ENCODE measurements at regions not wholly inside any gene's neighbourhood (a gene's known extent, or its start where the extent isn't known, plus 50 kb on each side); places are given as distances from the start of the nearest gene placed in this dataset.
"Not testable (repeated sequence)": the region's sequence is repeated elsewhere in the genome, so short reads cannot be mapped to it uniquely, and the experiment has no call there.

GRCh38 chr12:60230056-60230455 lies 634.2 kb downstream of the SLC16A7 start:
- peaks cover 0 to 3% of the 10 kb centered on the region in 2 donors for H3K9me3 ChIP-seq (ENCODE audit: control insufficient read depth in 2 of 2, insufficient read depth in 1 of 2, low read depth in 1 of 2, low read length in 1 of 2)
- H3K27ac ChIP-seq (ENCODE audit: low read depth in 2 of 2, low read length in 1 of 2) = no peak overlapping the region
- H3K27me3 ChIP-seq (ENCODE audit: control insufficient read depth in 1 of 2, insufficient read depth in 2 of 2, low read length in 2 of 2) = no peaks in the 10 kb centered on the region
- H3K36me3 ChIP-seq (ENCODE audit: control insufficient read depth in 2 of 2, insufficient read depth in 2 of 2, low read length in 1 of 2) = no peaks in the 10 kb centered on the region
- no peaks in the 10 kb centered on the region for H3K4me1 ChIP-seq (ENCODE audit: control insufficient read depth in 2 of 2, insufficient read depth in 2 of 2, low read length in 1 of 2)
- 77% methylated on average over 4 of the region's 4 CpGs for WGBS, 2 donors
- H3K4me3 ChIP-seq (ENCODE audit: low read depth in 1 of 2, low read length in 2 of 2) = no peak overlapping the region

DNA sequence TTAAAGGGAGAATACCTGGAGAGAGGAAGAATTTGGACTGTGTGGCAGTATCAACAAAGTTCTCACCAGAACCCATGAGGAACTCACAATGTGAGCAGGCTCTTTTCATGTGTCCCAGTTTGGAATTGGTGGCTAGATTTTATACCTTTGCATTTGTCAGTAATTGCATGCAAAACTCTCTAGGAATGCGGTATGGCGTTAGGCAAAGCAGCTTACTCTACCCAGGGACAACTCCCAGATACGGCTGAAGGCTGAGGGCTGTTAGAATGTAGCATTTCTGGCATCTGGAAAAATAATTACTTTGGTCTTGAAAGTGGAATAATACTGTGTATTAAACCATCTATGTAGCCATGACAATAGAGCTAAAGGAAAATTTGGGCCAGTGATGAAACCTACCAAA lies 635.5 kb downstream of the SLC16A7 start:
- no peaks in the 10 kb centered on the region for H3K27me3 ChIP-seq (ENCODE audit: control insufficient read depth in 1 of 2, insufficient read depth in 2 of 2, low read length in 2 of 2)
- WGBS, 2 donors = 85 to 88% methylated on average over 3 of the region's 3 CpGs
- no peak overlapping the region for H3K27ac ChIP-seq (ENCODE audit: low read depth in 2 of 2, low read length in 1 of 2)
- H3K36me3 ChIP-seq (ENCODE audit: control insufficient read depth in 2 of 2, insufficient read depth in 2 of 2, low read length in 1 of 2) = no peaks in the 10 kb centered on the region
- no peak overlapping the region for H3K4me3 ChIP-seq (ENCODE audit: low read depth in 1 of 2, low read length in 2 of 2)
- H3K9me3 ChIP-seq (ENCODE audit: control insufficient read depth in 2 of 2, insufficient read depth in 1 of 2, low read depth in 1 of 2, low read length in 1 of 2) = peaks cover 3% of the 10 kb centered on the region in 2 donors
- H3K4me1 ChIP-seq (ENCODE audit: control insufficient read depth in 2 of 2, insufficient read depth in 2 of 2, low read length in 1 of 2) = no peaks in the 10 kb centered on the region

GRCh38 chr12:60231976-60232907 lies 636.4 kb downstream of the SLC16A7 start:
- Histone ChIP-seq H3K4me3 (ENCODE audit: low read depth in 1 of 2, low read length in 2 of 2) (no peak overlapping the region), H3K36me3 (ENCODE audit: control insufficient read depth in 2 of 2, insufficient read depth in 2 of 2, low read length in 1 of 2) (no peaks in the 10 kb centered on the region), H3K27ac (ENCODE audit: low read depth in 2 of 2, low read length in 1 of 2) (no peak overlapping the region), H3K4me1 (ENCODE audit: control insufficient read depth in 2 of 2, insufficient read depth in 2 of 2, low read length in 1 of 2) (no peaks in the 10 kb centered on the region), H3K27me3 (ENCODE audit: control insufficient read depth in 1 of 2, insufficient read depth in 2 of 2, low read length in 2 of 2) (no peaks in the 10 kb centered on the region), H3K9me3 (ENCODE audit: control insufficient read depth in 2 of 2, insufficient read depth in 1 of 2, low read depth in 1 of 2, low read length in 1 of 2) (peaks cover 3% of the 10 kb centered on the region in 2 donors)
- WGBS, 2 donors = 79 to 82% methylated on average over 7 of the region's 7 CpGs

- not testable (repeated sequence) for H3K27me3 ChIP-seq (ENCODE audit: control insufficient read depth in 1 of 2, insufficient read depth in 2 of 2, low read length in 2 of 2); H3K27ac ChIP-seq (ENCODE audit: low read depth in 2 of 2, low read length in 1 of 2); H3K4me1 ChIP-seq (ENCODE audit: control insufficient read depth in 2 of 2, insufficient read depth in 2 of 2, low read length in 1 of 2); H3K36me3 ChIP-seq (ENCODE audit: control insufficient read depth in 2 of 2, insufficient read depth in 2 of 2, low read length in 1 of 2); H3K4me3 ChIP-seq (ENCODE audit: low read depth in 1 of 2, low read length in 2 of 2); H3K9me3 ChIP-seq (ENCODE audit: control insufficient read depth in 2 of 2, insufficient read depth in 1 of 2, low read depth in 1 of 2, low read length in 1 of 2)
- WGBS, 2 donors = 80 to 83% methylated on average over 10 of the region's 10 CpGs
These were observed 638.9 kb downstream of the SLC16A7 start for GRCh38 chr12:60234611-60235195.

- WGBS, 2 donors = 86 to 87% methylated on average over 6 of the region's 6 CpGs
- Histone ChIP-seq H3K36me3 (ENCODE audit: control insufficient read depth in 2 of 2, insufficient read depth in 2 of 2, low read length in 1 of 2) (no peaks in the 10 kb centered on the region), H3K9me3 (ENCODE audit: control insufficient read depth in 2 of 2, insufficient read depth in 1 of 2, low read depth in 1 of 2, low read length in 1 of 2) (peaks cover 3% of the 10 kb centered on the region in 2 donors), H3K4me3 (ENCODE audit: low read depth in 1 of 2, low read length in 2 of 2) (no peak overlapping the region), H3K27me3 (ENCODE audit: control insufficient read depth in 1 of 2, insufficient read depth in 2 of 2, low read length in 2 of 2) (no peaks in the 10 kb centered on the region), H3K27ac (ENCODE audit: low read depth in 2 of 2, low read length in 1 of 2) (no peak overlapping the region), H3K4me1 (ENCODE audit: control insufficient read depth in 2 of 2, insufficient read depth in 2 of 2, low read length in 1 of 2) (no peaks in the 10 kb centered on the region)
These were observed 639.4 kb downstream of the SLC16A7 start for GRCh38 chr12:60235261-60235660.

DNA sequence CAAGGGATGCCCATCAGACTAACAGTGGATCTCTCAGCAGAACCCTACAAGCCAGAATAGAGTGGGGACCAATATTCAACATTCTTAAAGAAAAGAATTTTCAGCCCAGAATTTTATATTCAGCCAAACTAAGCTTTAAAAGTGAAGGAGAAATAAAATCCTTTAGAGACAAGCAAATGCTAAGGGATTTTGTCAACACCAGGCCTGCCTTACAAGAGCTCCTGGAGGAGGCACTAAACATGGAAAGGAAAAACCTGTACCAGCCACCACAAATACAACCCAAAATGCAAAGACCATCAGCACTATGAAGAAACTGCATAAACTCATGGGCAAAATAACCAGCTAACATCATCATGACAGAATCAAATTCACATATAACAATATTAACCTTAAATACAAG lies 640.6 kb downstream of the SLC16A7 start:
- not testable (repeated sequence) for H3K4me3 ChIP-seq (ENCODE audit: low read depth in 1 of 2, low read length in 2 of 2); H3K27me3 ChIP-seq (ENCODE audit: control insufficient read depth in 1 of 2, insufficient read depth in 2 of 2, low read length in 2 of 2); H3K4me1 ChIP-seq (ENCODE audit: control insufficient read depth in 2 of 2, insufficient read depth in 2 of 2, low read length in 1 of 2); H3K27ac ChIP-seq (ENCODE audit: low read depth in 2 of 2, low read length in 1 of 2); H3K36me3 ChIP-seq (ENCODE audit: control insufficient read depth in 2 of 2, insufficient read depth in 2 of 2, low read length in 1 of 2); H3K9me3 ChIP-seq (ENCODE audit: control insufficient read depth in 2 of 2, insufficient read depth in 1 of 2, low read depth in 1 of 2, low read length in 1 of 2)

GRCh38 chr12:60240891-60241290 lies 645.1 kb downstream of the SLC16A7 start:
- Histone ChIP-seq H3K9me3 (ENCODE audit: control insufficient read depth in 2 of 2, insufficient read depth in 1 of 2, low read depth in 1 of 2, low read length in 1 of 2) (no peaks in the 10 kb centered on the region), H3K27ac (ENCODE audit: low read depth in 2 of 2, low read length in 1 of 2) (no peak overlapping the region), H3K4me3 (ENCODE audit: low read depth in 1 of 2, low read length in 2 of 2) (no peak overlapping the region), H3K36me3 (ENCODE audit: control insufficient read depth in 2 of 2, insufficient read depth in 2 of 2, low read length in 1 of 2) (no peaks in the 10 kb centered on the region), H3K4me1 (ENCODE audit: control insufficient read depth in 2 of 2, insufficient read depth in 2 of 2, low read length in 1 of 2) (no peaks in the 10 kb centered on the region), H3K27me3 (ENCODE audit: control insufficient read depth in 1 of 2, insufficient read depth in 2 of 2, low read length in 2 of 2) (no peaks in the 10 kb centered on the region)
- WGBS, 2 donors = 92 to 93% methylated on average over 2 of the region's 2 CpGs

DNA sequence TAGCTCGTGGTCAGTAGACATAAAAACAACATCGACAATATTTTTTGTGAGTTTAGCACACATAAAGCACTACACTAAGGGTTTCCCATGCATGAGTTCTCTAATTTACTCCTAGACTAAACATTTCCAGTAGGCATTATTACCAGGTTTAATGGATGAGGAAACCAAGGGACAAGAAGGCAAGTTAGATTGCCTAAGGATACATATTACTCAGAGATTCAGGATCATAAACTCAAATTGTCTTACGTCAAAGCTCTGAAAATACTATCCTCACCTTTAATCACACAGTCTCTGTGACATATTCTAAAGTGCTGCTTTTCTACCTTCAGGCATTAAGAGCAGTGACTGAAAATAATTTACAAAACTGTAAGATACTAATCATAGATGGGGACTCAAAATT lies 655.3 kb downstream of the SLC16A7 start:
- Histone ChIP-seq H3K4me1 (ENCODE audit: control insufficient read depth in 2 of 2, insufficient read depth in 2 of 2, low read length in 1 of 2) (no peaks in the 10 kb centered on the region), H3K9me3 (ENCODE audit: control insufficient read depth in 2 of 2, insufficient read depth in 1 of 2, low read depth in 1 of 2, low read length in 1 of 2) (no peaks in the 10 kb centered on the region), H3K4me3 (ENCODE audit: low read depth in 1 of 2, low read length in 2 of 2) (no peak overlapping the region), H3K27ac (ENCODE audit: low read depth in 2 of 2, low read length in 1 of 2) (no peak overlapping the region), H3K36me3 (ENCODE audit: control insufficient read depth in 2 of 2, insufficient read depth in 2 of 2, low read length in 1 of 2) (no peaks in the 10 kb centered on the region), H3K27me3 (ENCODE audit: control insufficient read depth in 1 of 2, insufficient read depth in 2 of 2, low read length in 2 of 2) (no peaks in the 10 kb centered on the region)
- WGBS, 2 donors = 37 to 42% methylated on average over 3 of the region's 3 CpGs

GRCh38 chr12:60252359-60253096 lies 656.7 kb downstream of the SLC16A7 start:
- 77 to 78% methylated on average over 7 of the region's 7 CpGs for WGBS, 2 donors
- Histone ChIP-seq H3K36me3 (ENCODE audit: control insufficient read depth in 2 of 2, insufficient read depth in 2 of 2, low read length in 1 of 2) (no peaks in the 10 kb centered on the region), H3K27ac (ENCODE audit: low read depth in 2 of 2, low read length in 1 of 2) (no peak overlapping the region), H3K27me3 (ENCODE audit: control insufficient read depth in 1 of 2, insufficient read depth in 2 of 2, low read length in 2 of 2) (no peaks in the 10 kb centered on the region), H3K4me1 (ENCODE audit: control insufficient read depth in 2 of 2, insufficient read depth in 2 of 2, low read length in 1 of 2) (no peaks in the 10 kb centered on the region), H3K9me3 (ENCODE audit: control insufficient read depth in 2 of 2, insufficient read depth in 1 of 2, low read depth in 1 of 2, low read length in 1 of 2) (no peaks in the 10 kb centered on the region), H3K4me3 (ENCODE audit: low read depth in 1 of 2, low read length in 2 of 2) (no peak overlapping the region)
